ENCODE measurements at regions not wholly inside any gene's neighbourhood (a gene's known extent, or its start where the extent isn't known, plus 50 kb on each side); places are given as distances from the start of the nearest gene placed in this dataset.

- DNase-seq (ENCODE audit: low read depth in 2 of 2), result no peak
These were observed 765.3 kb downstream of the TBL1XR1 start for GRCh38 chr3:176431991-176432390.

- DNase-seq (ENCODE audit: low read depth in 2 of 2), result no peak
These were observed 766.3 kb downstream of the TBL1XR1 start for GRCh38 chr3:176431038-176431418.

GRCh38 chr3:176430244-176431037, 766.8 kb downstream of the TBL1XR1 start:
- no peak for DNase-seq (ENCODE audit: low read depth in 2 of 2)

- no peak for DNase-seq (ENCODE audit: low read depth in 2 of 2)
These were observed 768.7 kb downstream of the TBL1XR1 start for GRCh38 chr3:176428552-176428951.

- no peak for DNase-seq (ENCODE audit: low read depth in 2 of 2)
These were observed 770.9 kb downstream of the TBL1XR1 start for GRCh38 chr3:176426371-176426770.

GRCh38 chr3:176416870-176417269, 780.4 kb downstream of the TBL1XR1 start:
- no peak for DNase-seq (ENCODE audit: low read depth in 2 of 2)

- DNase-seq (ENCODE audit: low read depth in 2 of 2), result no peak
These were observed 781.5 kb downstream of the TBL1XR1 start for GRCh38 chr3:176415661-176416295.

- DNase-seq (ENCODE audit: low read depth in 2 of 2), result no peak
These were observed 784.5 kb downstream of the TBL1XR1 start for GRCh38 chr3:176412771-176413170.

GRCh38 chr3:176403531-176403930, 793.8 kb downstream of the TBL1XR1 start:
- no peak for DNase-seq (ENCODE audit: low read depth in 2 of 2)

- no peak for DNase-seq (ENCODE audit: low read depth in 2 of 2)
These were observed 796.1 kb downstream of the TBL1XR1 start for GRCh38 chr3:176401211-176401610.

- no peak for DNase-seq (ENCODE audit: low read depth in 2 of 2)
These were observed 798.1 kb downstream of the TBL1XR1 start for GRCh38 chr3:176399193-176399592.

GRCh38 chr3:176395240-176395639, 802.0 kb downstream of the TBL1XR1 start:
- DNase-seq (ENCODE audit: low read depth in 2 of 2), result no peak

GRCh38 chr3:176378789-176379188, 818.5 kb downstream of the TBL1XR1 start:
- no peak for DNase-seq (ENCODE audit: low read depth in 2 of 2)

GRCh38 chr3:176376531-176376930, 820.8 kb downstream of the TBL1XR1 start:
- no peak for DNase-seq (ENCODE audit: low read depth in 2 of 2)

- no peak for DNase-seq (ENCODE audit: low read depth in 2 of 2)
These were observed 821.8 kb downstream of the TBL1XR1 start for GRCh38 chr3:176375519-176375918.

- no peak for DNase-seq (ENCODE audit: low read depth in 2 of 2)
These were observed 835.0 kb downstream of the TBL1XR1 start for GRCh38 chr3:176362191-176362731.

- no peak for DNase-seq (ENCODE audit: low read depth in 2 of 2)
These were observed 838.1 kb downstream of the TBL1XR1 start for GRCh38 chr3:176359211-176359610.

GRCh38 chr3:176357891-176358290, 839.4 kb downstream of the TBL1XR1 start:
- no peak for DNase-seq (ENCODE audit: low read depth in 2 of 2)

- DNase-seq (ENCODE audit: low read depth in 2 of 2), result no peak
These were observed 842.4 kb downstream of the TBL1XR1 start for GRCh38 chr3:176354843-176355242.

GRCh38 chr3:176352716-176353334, 844.5 kb downstream of the TBL1XR1 start:
- no peak for DNase-seq (ENCODE audit: low read depth in 2 of 2)

- no peak for DNase-seq (ENCODE audit: low read depth in 2 of 2)
These were observed 845.9 kb downstream of the TBL1XR1 start for GRCh38 chr3:176351408-176351807.

- no peak for DNase-seq (ENCODE audit: low read depth in 2 of 2)
These were observed 847.6 kb downstream of the TBL1XR1 start for GRCh38 chr3:176349706-176350105.

Measured in stimulated activated CD8-positive, alpha-beta memory T cell treated with anti-CD3 and anti-CD28 coated beads, Interleukin-7, amount 100 ng/mL, for 1 hour (primary cell).